Mesothelial cell of epicardium (in vitro differentiated cells): ENCODE measurements at regions not wholly inside any gene's neighbourhood (a gene's known extent, or its start where the extent isn't known, plus 50 kb on each side); places are given as distances from the start of the nearest gene placed in this dataset.

Experiments
- DNase-seq, 2 experiments: peaks; one replicate each; pipeline ENCODE4 v3.0.0; 2021; ENCODE audit warnings: low spot score in 2 of 2; ENCODE audit not compliant: unreplicated experiment in 2 of 2
- H3K27ac Mint-ChIP-seq: 2 replicates; pipeline ENCODE4 v1.8.0; 2021; ENCODE audit warnings: mixed read lengths
- H3K27me3 Mint-ChIP-seq: 2 replicates; pipeline ENCODE4 v1.8.0; 2021; ENCODE audit warnings: low read depth, mixed read lengths
- H3K36me3 Mint-ChIP-seq: 2 replicates; pipeline ENCODE4 v1.8.0; 2021; ENCODE audit warnings: mixed read lengths
- H3K4me1 Mint-ChIP-seq: 2 replicates; pipeline ENCODE4 v1.8.0; 2021; ENCODE audit warnings: mixed read lengths
- H3K4me3 Mint-ChIP-seq: 2 replicates; pipeline ENCODE4 v1.8.0; 2021; ENCODE audit warnings: mild to moderate bottlenecking, moderate library complexity, mixed read lengths
- H3K9me3 Mint-ChIP-seq: 2 replicates; pipeline ENCODE4 v1.8.0; 2021; ENCODE audit warnings: mixed read lengths
- CTCF ChIP-seq: fragments of 200-600 bp; sonication (generic); IDR thresholded peaks from one replicate; pipeline ENCODE4 v1.5.0; 2021; ENCODE audit warnings: antibody characterized with exemption; ENCODE audit not compliant: unreplicated experiment

GRCh38 chr7:82625377-82625776 is 181.8 kb upstream of the CACNA2D1 start:
- Mint-ChIP-seq H3K4me1 (no peaks in the 10 kb centered on the region), H3K36me3 (no peaks in the 10 kb centered on the region), H3K27ac (no peak overlapping the region), H3K27me3 (no peaks in the 10 kb centered on the region), H3K9me3 (peaks cover 13% of the 10 kb centered on the region), H3K4me3 (no peak overlapping the region)
- no peak for TF ChIP-seq CTCF
- DNase-seq, result no peak

GRCh38 chr7:82624965-82625364 is 181.4 kb upstream of the CACNA2D1 start:
- H3K27me3 Mint-ChIP-seq, result no peaks in the 10 kb centered on the region
- H3K36me3 Mint-ChIP-seq, result no peaks in the 10 kb centered on the region
- no peak for TF ChIP-seq CTCF
- H3K27ac Mint-ChIP-seq, result no peak overlapping the region
- DNase-seq, result no peak
- peaks cover 2% of the 10 kb centered on the region for H3K4me1 Mint-ChIP-seq
- H3K4me3 Mint-ChIP-seq, result no peak overlapping the region
- peaks cover 13% of the 10 kb centered on the region for H3K9me3 Mint-ChIP-seq

GRCh38 chr7:82624337-82624736 is 180.8 kb upstream of the CACNA2D1 start:
- H3K27ac Mint-ChIP-seq, result no peak overlapping the region
- no peak for TF ChIP-seq CTCF
- DNase-seq, result no peak

GRCh38 chr7:82623812-82624211 is 180.2 kb upstream of the CACNA2D1 start:
- peaks cover 4% of the 10 kb centered on the region for H3K4me1 Mint-ChIP-seq
- TF ChIP-seq CTCF, result no peak
- no peaks in the 10 kb centered on the region for H3K36me3 Mint-ChIP-seq
- peaks cover 13% of the 10 kb centered on the region for H3K9me3 Mint-ChIP-seq
- H3K4me3 Mint-ChIP-seq, result no peak overlapping the region
- no peaks in the 10 kb centered on the region for H3K27me3 Mint-ChIP-seq
- DNase-seq, result no peak
- H3K27ac Mint-ChIP-seq, result no peak overlapping the region

More at GRCh38 chr7:82624337-82624736, 180.8 kb upstream of the CACNA2D1 start:
- no peaks in the 10 kb centered on the region for H3K36me3 Mint-ChIP-seq
- no peak overlapping the region for H3K4me3 Mint-ChIP-seq
- H3K27me3 Mint-ChIP-seq, result no peaks in the 10 kb centered on the region
- peaks cover 4% of the 10 kb centered on the region for H3K4me1 Mint-ChIP-seq
- peaks cover 13% of the 10 kb centered on the region for H3K9me3 Mint-ChIP-seq

GRCh38 chr7:82617156-82617555 is 173.6 kb upstream of the CACNA2D1 start:
- peaks cover 7% of the 10 kb centered on the region for H3K4me1 Mint-ChIP-seq
- H3K27ac Mint-ChIP-seq, result no peak overlapping the region
- no peak for DNase-seq
- no peaks in the 10 kb centered on the region for H3K27me3 Mint-ChIP-seq
- no peak overlapping the region for H3K4me3 Mint-ChIP-seq
- H3K9me3 Mint-ChIP-seq, result peaks cover 13% of the 10 kb centered on the region
- H3K36me3 Mint-ChIP-seq, result no peaks in the 10 kb centered on the region
- no peak for TF ChIP-seq CTCF

- no peak for TF ChIP-seq CTCF
- no peaks in the 10 kb centered on the region for H3K36me3 Mint-ChIP-seq
- H3K27ac Mint-ChIP-seq, result no peak overlapping the region
- H3K4me1 Mint-ChIP-seq, result peaks cover 7% of the 10 kb centered on the region
- no peak for DNase-seq
- H3K4me3 Mint-ChIP-seq, result no peak overlapping the region
- H3K9me3 Mint-ChIP-seq, result peaks cover 6% of the 10 kb centered on the region
- H3K27me3 Mint-ChIP-seq, result no peaks in the 10 kb centered on the region
Measured at GRCh38 chr7:82616059-82616728, 172.6 kb upstream of the CACNA2D1 start.
